GM18867 (cell line): ENCODE measurements at regions not wholly inside any gene's neighbourhood (a gene's known extent, or its start where the extent isn't known, plus 50 kb on each side); places are given as distances from the start of the nearest gene placed in this dataset.

Experiments used
- ATAC-seq: cut with Tn5 transposase; IDR thresholded peaks from one replicate; pipeline ENCODE4 v1.9.1; 2021; ENCODE audit warnings: mild to moderate bottlenecking, moderate library complexity; ENCODE audit not compliant: unreplicated experiment

DNA sequence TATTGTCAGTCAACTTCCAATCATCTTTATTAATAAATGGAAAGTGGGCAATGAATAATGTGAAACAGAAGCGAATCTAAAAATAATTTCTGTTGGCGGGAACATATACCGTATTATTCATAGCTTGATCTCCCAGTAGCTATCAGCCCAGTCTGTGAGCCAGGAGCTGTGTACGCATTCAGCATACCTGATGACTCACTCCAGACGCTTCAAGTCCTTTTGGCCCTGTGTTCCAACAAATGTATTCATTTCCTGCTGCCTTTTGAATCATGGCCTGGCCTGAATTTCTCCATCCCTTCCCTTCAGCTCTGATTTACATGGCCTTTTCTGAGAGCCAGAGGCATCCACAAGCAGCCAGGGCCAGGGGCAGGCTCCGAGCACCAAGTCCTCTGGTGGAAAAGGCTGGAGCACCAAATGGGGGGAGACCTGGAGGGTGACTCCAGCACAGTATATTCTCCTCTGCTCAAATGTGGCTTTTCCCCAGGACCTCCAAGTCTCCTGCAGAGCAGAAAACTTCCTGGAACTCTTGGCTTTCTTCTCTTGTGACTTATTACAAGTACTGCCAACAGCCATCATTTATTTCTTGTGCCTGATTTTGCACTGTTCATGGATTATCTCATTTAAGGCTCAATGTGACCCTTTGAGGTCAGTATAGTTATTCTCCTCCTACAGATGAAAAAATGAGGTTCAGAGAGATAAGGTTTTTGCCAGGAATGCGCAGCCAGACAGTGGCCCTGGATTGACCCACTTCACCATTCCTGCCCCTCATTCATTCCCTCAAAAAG is 108.7 kb downstream of the EN1 start:
- ATAC-seq: no peak

DNA sequence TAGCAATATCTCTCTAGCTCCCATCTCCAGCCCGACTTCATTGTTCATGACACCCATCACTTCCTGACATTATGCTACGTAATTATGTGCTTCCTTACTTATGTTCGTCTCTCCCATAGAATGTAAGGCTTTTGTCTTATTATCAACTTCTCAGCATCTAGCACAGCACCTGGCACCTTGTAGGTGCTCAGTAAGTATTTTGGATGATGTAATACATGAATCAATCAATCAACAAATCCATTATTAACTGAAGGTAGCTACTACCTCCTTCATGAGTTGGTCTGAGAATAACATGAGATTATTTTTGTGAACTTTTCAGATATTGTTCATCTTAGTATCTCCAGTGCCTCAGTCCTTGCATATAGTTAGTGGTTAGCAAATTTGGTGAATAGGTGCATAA is 109.3 kb downstream of the EN1 start:
- no peak for ATAC-seq

DNA sequence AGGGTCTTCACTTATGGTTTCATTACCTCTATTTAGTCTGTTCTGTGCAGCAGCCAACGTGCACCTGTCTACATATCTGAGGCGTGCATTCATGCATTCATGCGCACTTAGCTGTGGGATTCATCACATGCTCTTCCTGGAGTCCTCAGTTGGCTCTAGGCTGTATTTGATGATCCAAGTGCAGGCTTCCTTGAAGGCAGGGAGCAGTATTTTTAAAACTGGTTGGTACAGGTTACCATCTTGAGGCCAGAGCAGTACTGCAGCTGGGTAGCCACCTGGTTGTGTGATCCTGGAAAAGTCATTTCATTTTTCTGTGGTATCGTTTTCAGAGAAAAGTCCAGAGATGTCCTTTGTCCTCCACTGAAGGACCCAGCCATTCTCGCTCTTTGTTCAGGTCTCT is 109.8 kb downstream of the EN1 start:
- ATAC-seq: no peak

DNA sequence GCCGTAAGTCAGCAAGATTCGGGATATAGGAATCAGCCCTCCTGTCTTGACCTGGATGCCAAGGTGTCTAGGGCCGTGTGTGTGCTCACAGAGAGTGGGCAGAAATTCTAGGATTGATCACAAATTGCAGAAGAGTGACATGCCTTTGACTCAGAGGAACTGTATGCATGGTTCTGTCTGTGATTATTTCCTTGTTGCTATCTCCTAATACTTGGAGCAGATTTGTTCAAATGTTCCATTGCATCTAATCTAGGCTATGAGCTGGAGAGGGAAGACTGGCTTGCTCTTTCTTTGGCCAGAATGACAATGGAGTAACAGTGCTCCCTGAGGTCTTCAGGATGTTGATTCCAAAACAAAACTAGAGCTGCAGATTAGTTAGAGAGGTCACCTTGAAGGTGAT is 115.0 kb downstream of the EN1 start:
- ATAC-seq: no peak

DNA sequence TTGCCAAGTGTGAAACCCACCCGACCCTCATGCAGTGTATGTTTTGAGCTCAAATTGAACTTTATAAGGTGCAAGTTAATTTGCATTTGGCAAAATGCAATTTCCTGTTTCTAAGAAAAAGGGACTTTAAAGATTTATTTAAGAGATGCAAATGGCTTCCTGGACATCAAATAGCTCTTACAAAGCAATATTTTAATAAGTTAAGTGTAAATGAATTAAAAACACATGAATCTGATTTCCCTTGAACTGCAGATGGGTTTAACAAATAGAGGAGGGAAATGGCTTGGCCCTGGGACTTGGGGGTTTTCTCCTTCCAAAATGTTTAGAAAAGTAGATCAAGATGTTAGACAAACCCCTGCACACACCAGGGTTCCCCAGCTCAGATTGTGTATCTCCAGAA is 116.0 kb downstream of the EN1 start:
- ATAC-seq: no peak

DNA sequence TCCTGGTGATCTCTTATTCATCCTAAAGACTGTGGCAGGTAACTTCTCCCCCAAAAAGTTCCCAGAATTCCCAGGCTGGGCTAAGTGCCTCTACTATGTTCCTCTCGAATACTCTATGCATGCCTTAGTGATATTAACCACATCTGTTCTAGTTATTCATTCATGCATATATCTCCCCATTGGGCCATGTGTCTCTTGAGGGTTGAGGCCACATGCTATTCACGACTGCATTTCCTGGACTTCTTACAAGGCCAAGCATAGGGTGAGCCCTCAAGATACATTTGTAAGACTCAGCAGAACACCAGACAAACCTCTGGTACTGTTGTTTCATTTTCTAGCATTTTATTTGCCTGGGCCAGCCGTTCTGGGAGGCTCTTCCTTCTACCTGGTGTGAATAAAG is 117.0 kb downstream of the EN1 start:
- no peak for ATAC-seq

DNA sequence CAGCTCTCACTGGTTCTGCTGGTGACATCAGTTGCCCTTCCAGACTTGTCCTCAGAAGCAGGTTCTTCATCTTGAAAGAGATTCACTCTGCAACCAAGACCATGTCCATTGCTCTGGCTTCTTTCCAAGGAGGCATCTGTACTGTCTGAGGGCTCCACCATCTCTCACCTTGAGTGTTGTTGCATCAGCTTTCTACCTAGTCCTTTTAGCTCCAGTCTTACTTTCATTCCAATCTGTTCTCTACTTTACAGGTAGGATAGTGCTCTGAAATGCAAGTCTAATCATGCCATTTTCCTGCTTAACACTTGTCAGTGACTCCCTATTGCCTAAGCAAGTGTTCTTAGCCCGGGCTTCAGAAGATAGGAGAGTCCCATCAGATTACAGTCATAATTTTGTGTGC is 117.7 kb downstream of the EN1 start:
- no peak for ATAC-seq

DNA sequence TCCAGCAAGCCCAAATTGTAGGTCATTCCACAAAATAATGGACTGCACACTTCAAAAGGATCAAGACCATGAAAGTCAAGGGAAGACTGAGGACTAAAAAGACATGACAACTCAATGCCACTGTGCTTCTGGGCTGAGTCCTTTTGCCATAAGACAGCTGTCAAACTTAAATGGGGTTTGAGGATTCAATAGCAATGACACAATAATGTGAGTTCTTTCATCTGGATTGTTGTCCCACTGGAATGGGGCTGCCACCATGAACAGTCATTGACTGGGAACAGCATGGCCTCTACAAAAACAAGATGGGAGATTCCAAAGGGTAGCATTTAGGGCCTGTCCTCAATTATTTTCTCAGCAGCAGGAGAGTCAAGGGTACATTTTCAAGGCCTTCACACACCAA is 118.5 kb downstream of the EN1 start:
- no peak for ATAC-seq

DNA sequence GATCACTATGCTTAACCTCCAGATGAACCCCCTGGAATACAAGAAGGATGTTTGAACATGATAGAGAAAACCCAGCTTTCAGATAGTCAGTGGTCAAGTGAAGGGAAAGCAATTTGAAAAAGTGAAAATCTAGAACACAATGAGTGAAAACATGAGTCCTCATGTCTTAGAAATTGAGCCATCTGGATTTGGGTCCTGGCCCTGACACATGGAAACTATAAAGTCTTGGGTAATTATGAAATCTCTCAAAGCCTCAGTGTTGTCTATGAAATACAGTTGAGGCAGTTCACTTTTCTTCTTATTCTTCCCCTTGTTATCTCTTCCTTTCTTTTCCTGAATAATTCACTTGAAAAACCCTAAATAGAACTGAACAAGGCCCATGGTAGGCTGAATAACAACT is 120.6 kb downstream of the EN1 start:
- no peak for ATAC-seq

DNA sequence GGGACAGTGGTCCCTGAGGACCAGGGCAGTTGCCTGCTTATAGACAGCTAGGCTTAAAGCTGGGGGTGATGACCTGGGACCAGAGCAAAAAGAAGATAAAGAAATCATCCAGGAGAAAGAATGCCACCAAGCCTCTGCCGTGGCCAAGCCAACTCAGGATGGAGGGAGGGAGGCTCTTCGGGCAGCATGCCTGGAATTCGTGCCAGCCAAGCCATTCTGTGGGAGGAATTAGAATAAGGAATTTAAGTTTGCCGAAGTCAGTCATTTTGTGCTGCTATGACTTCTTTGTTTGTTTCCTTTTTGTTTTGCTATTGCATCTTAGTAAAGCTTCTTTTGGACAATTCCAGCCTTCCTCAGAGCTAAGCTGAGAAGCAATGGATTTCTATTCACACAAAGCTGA is 124.1 kb downstream of the EN1 start:
- ATAC-seq: no peak

DNA sequence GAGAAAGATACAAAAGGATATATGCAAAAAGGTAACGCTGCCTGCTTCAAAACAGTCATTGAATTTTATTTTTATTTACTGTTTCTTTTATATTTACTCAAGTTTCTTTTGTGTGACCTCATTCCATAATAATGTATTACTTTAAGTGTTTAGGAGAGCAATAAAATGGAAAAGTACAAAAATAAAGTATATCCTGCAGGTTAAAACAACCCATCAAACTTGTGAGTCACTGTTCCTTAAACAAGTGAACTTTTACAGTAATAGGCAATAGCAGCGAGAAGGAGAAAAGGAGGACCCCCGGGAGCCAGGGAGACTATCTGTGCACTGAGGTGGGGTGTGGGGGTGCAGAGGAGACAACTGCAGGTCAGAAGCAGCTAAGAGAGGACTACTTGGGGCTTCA is 124.5 kb downstream of the EN1 start:
- no peak for ATAC-seq

DNA sequence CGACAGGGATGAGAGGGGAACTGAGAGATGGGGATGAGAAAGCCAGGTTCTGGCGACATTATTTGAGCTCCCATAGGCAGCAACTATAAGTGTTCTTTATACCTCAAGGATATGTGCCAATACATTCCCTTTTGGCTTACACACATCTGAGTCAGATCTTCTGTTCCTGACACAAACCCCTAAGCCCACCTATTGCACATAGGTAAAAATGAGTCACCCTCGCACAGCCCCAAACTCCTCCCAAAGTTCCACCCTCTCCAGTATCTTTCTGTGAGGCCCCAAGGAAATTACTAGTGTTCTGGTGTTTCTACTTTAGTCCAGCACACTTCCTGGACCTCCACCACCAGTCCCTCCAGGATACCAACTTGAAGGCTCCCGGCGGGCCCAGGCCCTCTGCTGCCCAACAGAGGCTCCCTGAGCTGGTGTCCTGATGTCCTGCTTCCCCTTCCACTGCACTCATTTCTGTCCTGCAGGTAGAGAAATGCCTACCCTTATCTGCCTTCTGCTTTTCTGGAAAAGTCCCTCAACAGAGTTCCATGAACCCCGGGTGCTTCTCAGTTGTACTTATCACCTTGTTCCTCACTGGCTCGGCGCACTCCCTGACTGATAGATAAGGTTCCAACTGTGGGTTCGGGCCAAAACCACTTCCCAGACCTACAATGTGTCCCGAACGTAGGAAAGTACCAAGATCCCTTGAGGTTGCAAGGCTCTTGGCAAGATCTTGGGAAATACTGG is 125.5 kb downstream of the EN1 start:
- no peak for ATAC-seq

DNA sequence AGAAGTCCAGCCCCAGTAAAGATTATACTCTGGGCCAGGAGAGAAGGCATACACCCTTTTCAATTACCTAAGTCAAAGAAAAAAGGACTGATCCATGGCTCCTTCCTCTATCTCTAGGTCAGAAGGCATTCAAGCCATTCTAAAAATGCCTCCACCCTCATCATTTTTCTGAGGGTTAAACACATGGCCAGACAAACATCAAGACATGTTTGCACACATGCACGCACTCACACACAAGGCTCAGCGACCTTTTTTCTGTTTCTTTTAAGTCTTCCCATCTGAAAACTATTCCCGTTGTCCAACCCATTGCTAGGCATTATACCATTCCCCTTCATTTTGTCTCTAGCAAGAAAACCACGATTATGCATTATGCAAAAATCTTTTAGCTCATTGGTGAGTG is 126.6 kb downstream of the EN1 start:
- ATAC-seq: no peak

DNA sequence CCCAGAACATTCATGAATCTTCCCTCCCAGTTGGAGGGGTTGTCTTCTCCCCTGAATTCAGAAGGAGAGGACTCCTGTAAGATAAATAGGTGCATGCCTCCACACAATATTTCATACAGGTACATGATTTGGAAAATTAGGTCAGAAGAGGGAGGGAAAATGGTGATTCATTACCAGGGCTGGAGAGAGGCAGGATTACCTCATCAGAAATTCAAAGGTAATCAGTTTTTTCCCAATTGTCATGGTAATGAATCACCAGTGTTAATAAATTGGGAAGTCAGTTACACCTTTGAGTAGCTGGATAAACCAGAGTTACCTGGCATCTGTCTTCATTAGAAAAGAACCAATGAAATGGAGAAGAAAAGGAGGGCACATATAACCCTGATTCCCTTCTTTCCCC is 128.5 kb downstream of the EN1 start:
- ATAC-seq: no peak

DNA sequence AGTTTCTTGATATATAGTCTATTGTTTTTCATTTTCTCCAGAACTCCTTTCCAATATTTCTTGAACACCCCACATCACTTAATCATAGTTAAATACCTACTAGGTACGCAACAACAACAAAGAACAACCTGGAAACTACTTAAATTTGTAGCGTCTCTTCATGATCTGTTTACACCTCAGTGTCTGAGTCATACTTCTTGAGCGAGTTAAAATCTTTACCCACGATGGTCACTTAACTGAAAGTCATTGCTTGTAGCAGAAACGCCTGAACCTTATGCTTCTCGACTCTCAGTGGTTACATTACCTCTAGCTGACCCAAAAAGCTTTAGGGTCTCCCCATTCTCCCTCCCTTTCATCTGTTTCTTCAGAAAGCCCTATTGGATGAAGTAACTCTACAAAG is 131.3 kb downstream of the EN1 start:
- ATAC-seq: no peak

DNA sequence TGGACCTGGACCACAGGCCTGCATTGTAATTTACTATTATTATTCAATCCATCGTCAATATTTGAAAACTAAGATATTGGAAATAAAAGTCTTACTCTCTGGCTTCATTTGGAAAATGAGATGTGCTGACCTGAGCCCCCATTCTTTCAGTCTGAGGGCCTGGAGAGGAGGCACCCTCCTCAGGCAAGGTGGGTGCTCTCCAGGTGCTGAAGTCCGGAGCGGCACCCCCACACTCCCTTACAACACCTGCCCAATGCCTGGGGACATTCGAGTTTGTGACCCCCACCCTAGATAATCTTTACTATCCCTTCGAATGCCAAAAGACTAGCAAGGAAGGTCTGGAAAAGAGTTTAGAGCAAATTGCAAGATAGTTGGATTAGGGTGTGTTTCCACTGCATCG is 133.3 kb downstream of the EN1 start:
- ATAC-seq: no peak

DNA sequence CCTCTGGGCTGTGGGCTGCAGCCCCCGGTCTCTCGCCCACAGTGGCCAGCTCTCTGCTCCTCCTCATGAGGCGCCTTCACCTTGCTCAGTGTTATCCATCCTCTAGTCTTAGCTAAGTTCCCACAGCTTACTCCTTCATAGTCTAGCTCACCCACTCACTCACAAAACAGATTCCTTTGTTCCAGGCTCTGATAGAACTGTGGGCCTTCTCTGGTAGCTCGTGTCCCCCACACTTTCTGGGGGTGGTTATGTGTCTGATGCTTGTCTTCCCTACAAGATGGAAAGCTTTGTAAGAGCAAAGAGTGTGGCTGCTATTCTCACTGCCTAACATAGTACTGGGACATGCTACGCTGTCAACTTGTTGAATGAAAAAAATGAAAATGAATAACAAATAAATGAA is 135.8 kb downstream of the EN1 start:
- ATAC-seq: no peak

DNA sequence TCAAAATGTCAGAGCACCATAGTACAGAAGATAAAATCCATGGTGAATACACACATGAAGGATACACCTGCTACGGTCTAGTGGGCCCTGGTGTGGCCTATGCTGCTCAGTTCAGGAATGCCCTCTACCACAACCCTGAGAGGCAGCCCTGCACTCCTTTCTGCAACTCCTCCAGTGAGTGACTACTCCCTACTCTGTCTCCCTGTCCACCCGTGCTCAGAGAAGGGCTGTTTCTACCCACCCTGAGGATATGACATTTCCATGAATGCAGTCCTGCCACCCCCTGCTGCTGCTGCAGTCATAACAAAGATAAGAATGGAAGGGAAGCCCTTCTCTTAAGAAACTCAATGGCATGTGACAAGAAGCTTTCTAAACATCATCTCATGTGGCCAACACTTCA is 137.0 kb downstream of the EN1 start:
- ATAC-seq: no peak

DNA sequence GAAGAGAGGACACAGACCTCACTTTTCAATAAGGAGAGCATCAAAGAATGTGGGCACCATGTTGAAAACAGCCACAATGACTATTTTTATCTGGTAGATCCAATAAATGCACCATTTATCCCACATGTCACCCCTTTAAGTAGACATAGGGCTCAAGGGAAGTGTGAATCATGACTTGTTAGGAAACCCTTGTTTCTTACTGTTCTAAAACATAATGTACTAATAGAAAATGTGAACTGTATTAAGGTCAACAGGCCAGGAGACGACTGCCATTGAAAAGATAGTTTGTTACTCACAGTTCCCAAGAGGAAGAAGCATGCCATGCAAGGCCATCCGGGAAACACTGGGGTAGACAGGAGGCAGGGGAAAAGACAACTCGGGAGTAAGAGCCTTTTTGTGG is 137.7 kb downstream of the EN1 start:
- ATAC-seq: no peak

DNA sequence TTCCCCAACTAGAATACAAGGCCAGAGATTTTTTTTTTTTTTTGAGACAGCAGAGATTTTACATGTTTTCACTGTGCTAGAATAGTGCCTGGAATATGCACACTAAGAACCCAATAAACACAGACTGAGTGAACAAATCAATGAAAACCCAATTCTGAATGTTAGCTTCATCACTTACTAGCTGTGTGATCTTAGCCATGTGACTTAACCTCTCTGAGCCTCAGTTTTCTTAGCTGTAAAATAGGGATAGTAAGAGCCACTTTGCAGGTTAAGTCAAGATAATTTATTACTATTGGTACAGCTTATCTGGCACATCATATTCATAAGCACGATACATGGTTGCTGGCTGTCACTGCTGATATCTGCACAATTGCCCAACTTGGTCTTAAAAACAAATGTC is 140.6 kb downstream of the EN1 start:
- no peak for ATAC-seq

DNA sequence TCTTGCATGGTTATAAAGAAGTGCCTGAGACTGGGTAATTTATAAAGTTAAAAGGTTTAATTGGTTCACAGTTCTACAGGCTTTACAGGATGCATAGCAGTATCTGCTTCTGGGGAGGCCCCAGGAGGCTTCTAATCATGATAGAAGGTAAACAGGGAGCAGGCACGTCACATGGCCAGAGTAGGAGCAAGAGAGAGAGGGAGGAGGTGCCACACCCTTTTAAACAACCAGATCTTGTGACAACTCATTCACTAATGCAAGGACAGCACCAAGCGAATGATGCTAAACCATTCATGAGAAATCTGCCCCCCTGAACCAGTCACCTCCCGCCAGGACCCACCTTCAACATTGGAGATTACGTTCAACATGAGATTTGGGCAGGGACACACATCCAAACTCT is 141.1 kb downstream of the EN1 start:
- no peak for ATAC-seq

DNA sequence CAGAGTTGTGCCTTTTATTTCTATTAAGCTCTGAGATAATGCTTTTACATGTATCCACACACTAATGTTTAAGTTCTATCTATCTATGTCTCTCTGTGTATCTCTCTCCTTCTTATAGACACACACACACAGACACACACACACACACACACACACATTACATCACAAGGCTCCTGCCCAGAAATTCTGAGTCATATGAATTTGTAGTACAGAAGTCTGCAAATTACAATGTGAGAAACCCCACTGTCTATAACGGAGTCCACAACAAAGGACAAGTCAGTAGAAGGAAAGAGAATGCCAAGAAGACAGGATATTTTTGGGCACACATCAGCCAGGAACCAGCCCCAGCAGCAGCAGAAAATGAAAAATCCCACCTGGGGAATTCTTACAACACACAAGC is 142.4 kb downstream of the EN1 start:
- no peak for ATAC-seq
